ENCODE measurements at regions not wholly inside any gene's neighbourhood (a gene's known extent, or its start where the extent isn't known, plus 50 kb on each side); places are given as distances from the start of the nearest gene placed in this dataset.

DNA sequence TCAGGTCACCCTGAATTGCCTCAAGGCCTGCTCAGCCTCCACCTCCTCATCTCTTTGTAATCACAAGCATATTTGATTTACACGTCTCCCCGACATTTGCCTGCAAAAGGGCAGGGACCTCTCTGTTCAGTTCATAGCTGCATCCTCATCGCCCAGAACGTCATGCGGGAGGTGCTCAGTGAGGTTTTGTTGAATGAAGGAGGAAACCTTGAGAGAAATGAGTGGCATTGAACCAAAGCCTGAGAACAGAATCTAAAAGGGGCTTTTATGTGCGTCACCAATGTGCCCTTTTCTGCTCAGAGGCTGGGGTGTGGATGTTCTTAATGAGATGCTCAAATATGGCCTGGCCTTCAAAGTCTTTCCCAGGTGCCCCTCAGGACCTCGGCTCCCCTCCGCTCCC is 50.0 kb upstream of the LHX5 start:
- no peak for TF ChIP-seq POLR2AphosphoS5 (IDR thresholded peaks at IDR 0.05; ENCODE audit: low read depth)
- TF ChIP-seq, protein P1, sequence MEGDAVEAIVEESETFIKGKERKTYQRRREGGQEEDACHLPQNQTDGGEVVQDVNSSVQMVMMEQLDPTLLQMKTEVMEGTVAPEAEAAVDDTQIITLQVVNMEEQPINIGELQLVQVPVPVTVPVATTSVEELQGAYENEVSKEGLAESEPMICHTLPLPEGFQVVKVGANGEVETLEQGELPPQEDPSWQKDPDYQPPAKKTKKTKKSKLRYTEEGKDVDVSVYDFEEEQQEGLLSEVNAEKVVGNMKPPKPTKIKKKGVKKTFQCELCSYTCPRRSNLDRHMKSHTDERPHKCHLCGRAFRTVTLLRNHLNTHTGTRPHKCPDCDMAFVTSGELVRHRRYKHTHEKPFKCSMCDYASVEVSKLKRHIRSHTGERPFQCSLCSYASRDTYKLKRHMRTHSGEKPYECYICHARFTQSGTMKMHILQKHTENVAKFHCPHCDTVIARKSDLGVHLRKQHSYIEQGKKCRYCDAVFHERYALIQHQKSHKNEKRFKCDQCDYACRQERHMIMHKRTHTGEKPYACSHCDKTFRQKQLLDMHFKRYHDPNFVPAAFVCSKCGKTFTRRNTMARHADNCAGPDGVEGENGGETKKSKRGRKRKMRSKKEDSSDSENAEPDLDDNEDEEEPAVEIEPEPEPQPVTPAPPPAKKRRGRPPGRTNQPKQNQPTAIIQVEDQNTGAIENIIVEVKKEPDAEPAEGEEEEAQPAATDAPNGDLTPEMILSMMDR (IDR thresholded peaks at IDR 0.05; ENCODE audit: insufficient read depth, low read length), result no peak

Measured in HL-60 (cell line).